Stimulated activated naive CD8-positive, alpha-beta T cell treated with anti-CD3 and anti-CD28 coated beads, Interleukin-15, Interleukin-2, amounts not matched to agents 100 ng/mL and 50 ng/mL, for 24 hours (primary cell): ENCODE measurements at regions not wholly inside any gene's neighbourhood (a gene's known extent, or its start where the extent isn't known, plus 50 kb on each side); places are given as distances from the start of the nearest gene placed in this dataset.

Experiments
- H3K27ac Mint-ChIP-seq: one replicate; pipeline ENCODE4 v1.8.0; 2021; ENCODE audit warnings: mild to moderate bottlenecking, mixed read lengths
- H3K27me3 Mint-ChIP-seq: one replicate; pipeline ENCODE4 v1.8.0; 2021; ENCODE audit warnings: mixed read lengths
- H3K36me3 Mint-ChIP-seq: one replicate; pipeline ENCODE4 v1.8.0; 2021; ENCODE audit warnings: low read depth, mixed read lengths
- H3K4me1 Mint-ChIP-seq: one replicate; pipeline ENCODE4 v1.8.0; 2021; ENCODE audit warnings: low read depth, mixed read lengths
- H3K4me3 Mint-ChIP-seq: one replicate; pipeline ENCODE4 v1.8.0; 2021; ENCODE audit warnings: mild to moderate bottlenecking, mixed read lengths
- H3K9me3 Mint-ChIP-seq: one replicate; pipeline ENCODE4 v1.8.0; 2021; ENCODE audit warnings: mixed read lengths

DNA sequence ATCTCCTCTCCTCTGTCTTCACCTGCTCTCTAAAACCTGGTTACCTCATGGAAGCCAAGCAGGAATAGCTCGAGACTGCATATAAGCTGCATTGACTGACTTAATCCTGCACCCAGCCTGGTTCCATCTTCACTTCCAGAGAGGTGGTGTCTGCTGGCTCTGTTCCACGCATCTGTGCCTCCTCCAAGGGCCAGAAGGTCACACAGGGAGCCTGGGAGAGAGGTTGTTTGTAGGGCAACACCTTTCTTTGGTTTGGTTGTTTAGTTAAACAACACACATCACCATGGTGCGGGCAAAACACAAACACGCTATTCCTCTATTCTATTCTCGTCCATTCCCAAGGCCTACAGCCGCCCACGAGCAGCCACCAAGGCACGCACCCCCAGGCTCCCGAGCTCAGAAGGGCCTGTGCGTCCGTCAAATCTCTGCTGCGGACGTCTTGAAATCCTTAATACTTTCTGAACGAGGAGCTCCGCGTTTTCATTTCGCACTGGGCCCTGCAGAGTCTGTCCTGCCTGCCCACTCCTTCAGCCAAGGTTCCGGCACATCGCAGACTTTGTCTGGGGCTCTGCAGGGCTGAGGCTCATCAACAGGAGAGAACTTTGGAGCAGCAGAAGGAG, 116.2 kb downstream of the RIPK4 start:
- Mint-ChIP-seq H3K27ac (no peak overlapping the region), H3K27me3 (peaks cover 10% of the 10 kb centered on the region), H3K9me3 (no peaks in the 10 kb centered on the region), H3K4me3 (no peak overlapping the region), H3K4me1 (no peaks in the 10 kb centered on the region), H3K36me3 (no peaks in the 10 kb centered on the region)

DNA sequence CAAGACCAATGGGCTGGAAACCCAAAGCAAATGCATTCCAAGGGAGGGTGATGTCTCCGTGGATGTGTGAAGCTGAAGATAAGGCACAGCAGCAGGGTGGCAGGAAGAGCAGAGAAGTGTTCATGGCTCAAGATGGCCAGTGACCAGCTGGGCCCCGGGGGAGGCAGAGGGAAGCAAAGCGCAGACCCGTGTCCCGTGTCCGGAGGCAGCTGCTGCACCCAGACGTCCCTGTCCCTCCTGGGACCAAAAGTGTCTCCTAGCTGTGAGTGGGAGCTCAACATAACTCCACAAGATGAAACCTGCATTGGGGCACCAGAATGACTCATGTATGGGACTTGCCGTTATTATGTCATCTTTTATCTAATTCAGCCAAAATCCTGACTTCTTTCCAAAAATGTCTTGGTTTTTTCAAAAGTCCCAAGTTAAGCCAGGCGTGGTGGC, 118.2 kb downstream of the RIPK4 start:
- H3K9me3 Mint-ChIP-seq = no peaks in the 10 kb centered on the region
- peaks cover 16% of the 10 kb centered on the region for H3K27me3 Mint-ChIP-seq
- H3K4me3 Mint-ChIP-seq = no peak overlapping the region
- H3K27ac Mint-ChIP-seq = no peak overlapping the region
- H3K36me3 Mint-ChIP-seq = no peaks in the 10 kb centered on the region
- no peaks in the 10 kb centered on the region for H3K4me1 Mint-ChIP-seq

DNA sequence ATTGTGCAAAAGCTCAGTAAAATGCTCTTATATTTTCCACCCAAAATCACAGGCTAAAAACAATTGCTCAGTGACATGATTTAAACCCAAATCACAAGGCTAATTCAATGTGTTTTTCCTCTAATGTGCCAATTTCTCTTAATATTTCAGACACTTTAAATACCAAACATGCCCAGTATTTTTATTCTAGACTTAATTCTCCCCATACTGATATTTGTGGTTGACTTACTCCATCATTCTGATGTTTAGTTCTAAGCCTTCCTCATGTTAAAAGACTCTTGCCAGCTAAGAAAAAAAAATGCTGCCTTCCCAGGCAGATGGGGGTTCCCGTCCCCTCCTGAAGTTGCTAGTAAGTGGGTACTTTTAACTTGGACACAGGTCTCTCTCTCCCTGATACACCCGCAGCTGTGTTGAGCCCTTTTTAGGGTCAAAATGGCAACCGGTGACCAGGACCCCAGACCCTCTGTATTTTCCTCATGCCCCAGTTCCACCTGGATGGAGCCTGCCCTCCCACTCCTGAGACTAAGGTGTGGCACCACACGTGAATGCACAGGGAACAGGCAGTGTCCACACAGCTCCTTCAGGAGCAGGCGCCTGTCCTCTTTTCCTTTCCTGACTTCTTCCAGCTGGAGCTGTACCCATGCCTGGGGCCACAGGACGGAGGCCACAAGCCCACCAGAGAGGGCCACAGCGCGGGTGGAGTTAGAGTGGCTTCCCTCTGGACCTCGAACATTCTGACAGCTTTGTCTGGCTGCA, 118.9 kb downstream of the RIPK4 start:
- Mint-ChIP-seq H3K27ac (no peak overlapping the region), H3K36me3 (no peaks in the 10 kb centered on the region), H3K27me3 (peaks cover 22% of the 10 kb centered on the region), H3K9me3 (no peaks in the 10 kb centered on the region), H3K4me3 (no peak overlapping the region), H3K4me1 (no peaks in the 10 kb centered on the region)

DNA sequence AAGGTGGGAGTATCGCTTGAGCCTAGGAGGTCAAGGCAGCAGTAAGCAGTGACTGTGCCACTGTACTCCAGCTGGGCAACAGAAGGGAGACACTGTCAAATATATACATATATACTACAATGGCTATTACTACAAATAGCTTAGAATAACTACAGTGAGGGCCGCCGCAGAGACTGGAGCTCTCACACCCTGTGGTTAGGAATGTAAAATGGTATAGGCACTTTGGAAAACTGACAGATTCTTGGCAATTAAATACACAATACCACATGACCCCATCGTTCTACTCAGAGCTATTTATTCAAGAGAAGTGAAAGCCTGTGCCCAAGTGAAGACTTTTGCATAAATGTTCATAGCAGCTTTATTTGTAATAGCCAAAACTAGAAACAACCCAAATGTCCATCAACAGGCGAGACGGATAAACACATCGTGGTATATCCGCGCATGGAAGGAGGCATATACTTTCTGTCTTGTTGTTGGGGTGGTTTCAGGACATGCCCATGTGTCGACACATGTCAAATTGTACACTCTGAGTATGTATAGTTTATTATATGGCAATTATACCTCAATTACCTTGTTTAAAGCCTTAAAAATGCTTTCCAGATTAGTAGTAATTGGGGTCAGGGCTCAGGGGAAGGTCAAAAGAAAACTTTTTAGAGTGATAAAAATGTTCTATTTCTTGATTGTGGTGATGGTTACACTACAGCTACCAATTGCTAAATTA, 123.4 kb downstream of the RIPK4 start:
- Mint-ChIP-seq H3K4me1 (peaks cover 10% of the 10 kb centered on the region), H3K9me3 (no peaks in the 10 kb centered on the region), H3K27me3 (peaks cover 46% of the 10 kb centered on the region), H3K36me3 (no peaks in the 10 kb centered on the region), H3K4me3 (no peak overlapping the region), H3K27ac (no peak overlapping the region)

DNA sequence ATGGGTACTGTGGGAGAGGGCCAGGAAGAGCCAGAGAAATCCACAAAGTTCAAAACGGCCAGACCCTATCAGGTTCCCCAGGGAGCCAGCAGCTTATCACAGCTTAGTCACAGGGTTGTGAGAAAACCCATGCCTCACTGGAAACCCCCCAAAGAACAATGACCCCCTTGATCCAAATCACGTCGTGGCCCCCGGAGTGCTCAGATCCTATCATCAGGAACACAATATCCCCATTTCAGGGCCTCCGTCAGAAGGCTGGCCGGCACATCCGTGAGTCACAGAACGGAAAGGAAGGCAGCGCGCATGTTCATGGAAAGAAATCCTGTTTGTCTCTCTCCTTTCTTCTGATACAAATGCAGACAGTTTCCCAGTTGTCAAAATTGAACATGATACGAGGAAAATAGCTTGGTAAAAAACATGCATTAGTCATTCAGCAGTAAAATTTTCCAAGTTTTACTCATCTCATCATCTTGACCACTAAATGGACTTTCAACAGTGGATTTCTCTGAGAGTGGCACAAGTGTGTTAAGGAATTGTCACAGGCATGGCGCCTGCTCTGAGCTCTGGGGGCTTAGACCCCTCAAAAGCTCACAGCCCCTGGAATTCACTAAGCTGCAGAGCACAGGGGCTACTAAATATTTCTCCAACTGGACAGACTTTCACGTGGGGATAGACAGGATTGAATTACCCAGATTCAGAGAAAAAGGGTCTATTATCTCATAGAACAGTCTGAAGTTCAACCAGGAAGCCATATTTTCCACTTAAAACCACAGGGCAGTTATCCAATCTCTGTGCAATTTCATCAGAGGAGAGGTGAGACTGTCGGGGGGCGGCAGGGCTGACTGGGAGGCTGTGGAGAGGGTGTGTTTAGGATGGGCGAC, 124.8 kb downstream of the RIPK4 start:
- H3K9me3 Mint-ChIP-seq = no peaks in the 10 kb centered on the region
- peaks cover 42% of the 10 kb centered on the region for H3K27me3 Mint-ChIP-seq
- no peak overlapping the region for H3K4me3 Mint-ChIP-seq
- no peaks in the 10 kb centered on the region for H3K36me3 Mint-ChIP-seq
- H3K4me1 Mint-ChIP-seq = peaks cover 10% of the 10 kb centered on the region
- H3K27ac Mint-ChIP-seq = peak overlapping the region; percentile 2

DNA sequence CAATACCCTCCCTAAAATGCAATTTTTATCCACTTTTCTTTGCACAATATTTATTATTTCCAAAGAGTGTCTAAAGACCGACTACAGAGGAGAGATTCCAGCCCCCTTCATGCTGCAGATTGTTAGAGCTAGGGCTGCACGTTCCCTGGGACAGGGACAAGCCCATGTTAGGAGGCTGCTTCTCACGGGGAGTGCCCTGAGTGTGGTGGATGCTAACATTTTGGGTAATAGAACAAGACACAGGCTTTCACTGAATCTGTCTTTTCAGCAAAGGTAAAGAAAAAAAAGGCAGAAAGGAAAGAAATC, 125.4 kb downstream of the RIPK4 start:
- Mint-ChIP-seq H3K4me1 (peaks cover 10% of the 10 kb centered on the region), H3K4me3 (no peak overlapping the region), H3K27me3 (peaks cover 42% of the 10 kb centered on the region), H3K27ac (no peak overlapping the region), H3K36me3 (no peaks in the 10 kb centered on the region), H3K9me3 (no peaks in the 10 kb centered on the region)

DNA sequence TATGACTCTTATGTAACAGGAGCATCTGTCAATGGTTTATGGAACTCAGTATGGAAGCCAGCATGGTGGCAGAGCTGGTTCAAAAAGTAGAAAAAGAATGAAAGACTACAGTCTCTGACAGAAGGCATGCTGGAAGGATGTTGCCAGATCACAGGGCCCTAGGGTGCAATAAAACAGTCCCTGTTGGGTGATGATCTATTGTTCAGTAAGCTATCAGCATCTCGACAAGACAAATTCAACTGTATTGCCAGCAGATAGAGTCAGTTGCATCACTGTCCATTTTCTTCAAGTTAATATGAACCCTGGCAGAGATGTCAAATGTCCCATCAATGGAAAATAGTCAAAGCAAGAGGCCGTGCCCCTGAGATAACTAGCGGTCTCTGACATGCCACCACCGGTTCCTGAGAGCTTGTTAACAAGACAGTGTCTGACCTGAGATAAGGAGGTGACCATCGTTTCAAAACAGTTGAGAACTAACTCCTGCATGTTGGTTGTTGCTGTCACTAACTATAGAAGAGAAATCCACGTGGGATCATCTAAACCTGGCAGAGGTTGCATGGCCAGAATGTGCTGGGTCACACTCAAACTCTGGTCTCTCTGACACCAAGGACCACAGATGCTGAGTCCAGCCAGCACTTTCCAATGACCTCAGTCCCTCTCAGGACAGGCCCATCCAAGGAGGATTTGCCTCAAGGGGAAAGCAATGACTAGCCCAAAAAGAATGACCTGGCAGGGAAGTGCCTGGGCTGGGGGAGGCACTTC, 125.9 kb downstream of the RIPK4 start:
- peaks cover 43% of the 10 kb centered on the region for H3K27me3 Mint-ChIP-seq
- H3K4me1 Mint-ChIP-seq = peaks cover 10% of the 10 kb centered on the region
- peaks cover under 1% of the 10 kb centered on the region for H3K9me3 Mint-ChIP-seq
- no peak overlapping the region for H3K27ac Mint-ChIP-seq
- no peaks in the 10 kb centered on the region for H3K36me3 Mint-ChIP-seq
- no peak overlapping the region for H3K4me3 Mint-ChIP-seq

DNA sequence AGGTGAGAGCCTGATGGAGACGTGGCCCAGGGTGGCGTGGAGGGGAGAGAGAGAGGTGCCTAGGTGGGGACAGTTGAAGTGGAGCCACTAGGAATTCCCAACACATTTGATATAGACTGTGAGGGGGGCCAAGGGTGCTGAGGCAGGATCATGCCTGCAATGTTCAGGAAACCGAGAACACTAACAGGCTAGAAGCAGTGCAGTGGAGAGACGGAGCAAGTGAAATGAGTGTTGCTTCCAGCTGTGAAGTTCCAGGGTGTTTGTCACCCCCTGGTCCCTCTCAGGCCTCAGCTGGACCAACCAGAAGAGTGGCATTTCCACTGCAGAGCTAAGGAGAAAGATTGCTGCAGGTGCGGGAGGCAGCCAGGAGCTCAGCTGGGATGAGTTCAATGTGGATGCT, 127.1 kb downstream of the RIPK4 start:
- no peaks in the 10 kb centered on the region for H3K36me3 Mint-ChIP-seq
- H3K9me3 Mint-ChIP-seq = peaks cover 3% of the 10 kb centered on the region
- no peak overlapping the region for H3K27ac Mint-ChIP-seq
- peaks cover 48% of the 10 kb centered on the region for H3K27me3 Mint-ChIP-seq
- H3K4me1 Mint-ChIP-seq = peaks cover 10% of the 10 kb centered on the region
- no peak overlapping the region for H3K4me3 Mint-ChIP-seq

DNA sequence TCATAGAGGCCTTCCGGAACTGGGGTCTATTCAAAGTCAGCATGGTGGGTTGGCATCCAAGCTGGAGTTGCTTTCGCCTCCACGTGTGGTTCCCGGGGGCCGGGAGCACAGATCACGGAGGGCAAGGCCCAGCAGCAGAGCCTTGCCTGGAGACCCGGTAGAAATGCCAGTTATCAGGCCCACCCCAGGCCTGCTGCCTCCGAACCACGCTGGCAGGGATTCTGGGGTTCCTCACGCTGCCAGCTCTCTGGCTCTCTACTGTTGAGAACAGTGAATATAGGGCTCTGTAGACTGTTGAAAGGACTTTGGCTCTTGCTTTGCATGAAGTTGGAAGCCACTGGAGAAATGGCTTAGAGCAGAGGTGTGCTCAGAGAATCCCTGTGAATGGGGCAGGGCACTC, 127.5 kb downstream of the RIPK4 start:
- Mint-ChIP-seq H3K36me3 (no peaks in the 10 kb centered on the region), H3K9me3 (peaks cover 3% of the 10 kb centered on the region), H3K27me3 (peaks cover 46% of the 10 kb centered on the region), H3K27ac (no peak overlapping the region), H3K4me3 (no peak overlapping the region), H3K4me1 (peaks cover 10% of the 10 kb centered on the region)

DNA sequence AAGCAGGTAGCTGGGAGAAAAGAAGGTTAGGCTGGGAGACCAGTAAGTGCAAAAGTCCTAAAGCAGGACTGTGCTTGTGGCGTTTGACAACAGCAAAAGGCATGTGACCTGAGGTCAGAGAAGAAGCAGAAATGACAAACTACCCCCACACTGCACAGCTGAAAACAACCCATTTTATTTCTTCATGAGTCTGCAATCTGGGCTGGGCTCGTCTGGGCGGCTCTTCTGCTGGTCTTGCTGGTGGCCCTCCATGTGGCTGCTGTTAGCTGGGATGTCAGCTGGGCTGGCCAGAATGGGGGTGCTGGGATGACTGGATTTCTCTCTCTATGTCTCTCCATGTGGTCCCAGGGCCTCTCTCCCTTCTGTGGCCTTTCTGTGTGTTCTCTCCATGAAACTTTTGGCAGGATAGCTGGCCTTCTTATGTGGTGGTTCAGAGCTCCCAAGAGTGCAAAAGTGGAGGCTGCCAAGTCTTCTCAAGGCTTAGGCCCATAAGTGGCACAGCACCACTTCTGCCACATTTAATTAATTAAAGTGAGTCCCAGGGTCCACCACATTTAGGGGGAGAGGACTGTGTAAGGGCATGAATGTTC, 128.6 kb downstream of the RIPK4 start:
- peaks cover 44% of the 10 kb centered on the region for H3K27me3 Mint-ChIP-seq
- H3K9me3 Mint-ChIP-seq = peaks cover 3% of the 10 kb centered on the region
- peaks cover 10% of the 10 kb centered on the region for H3K4me1 Mint-ChIP-seq
- H3K27ac Mint-ChIP-seq = no peak overlapping the region
- H3K36me3 Mint-ChIP-seq = no peaks in the 10 kb centered on the region
- H3K4me3 Mint-ChIP-seq = no peak overlapping the region

DNA sequence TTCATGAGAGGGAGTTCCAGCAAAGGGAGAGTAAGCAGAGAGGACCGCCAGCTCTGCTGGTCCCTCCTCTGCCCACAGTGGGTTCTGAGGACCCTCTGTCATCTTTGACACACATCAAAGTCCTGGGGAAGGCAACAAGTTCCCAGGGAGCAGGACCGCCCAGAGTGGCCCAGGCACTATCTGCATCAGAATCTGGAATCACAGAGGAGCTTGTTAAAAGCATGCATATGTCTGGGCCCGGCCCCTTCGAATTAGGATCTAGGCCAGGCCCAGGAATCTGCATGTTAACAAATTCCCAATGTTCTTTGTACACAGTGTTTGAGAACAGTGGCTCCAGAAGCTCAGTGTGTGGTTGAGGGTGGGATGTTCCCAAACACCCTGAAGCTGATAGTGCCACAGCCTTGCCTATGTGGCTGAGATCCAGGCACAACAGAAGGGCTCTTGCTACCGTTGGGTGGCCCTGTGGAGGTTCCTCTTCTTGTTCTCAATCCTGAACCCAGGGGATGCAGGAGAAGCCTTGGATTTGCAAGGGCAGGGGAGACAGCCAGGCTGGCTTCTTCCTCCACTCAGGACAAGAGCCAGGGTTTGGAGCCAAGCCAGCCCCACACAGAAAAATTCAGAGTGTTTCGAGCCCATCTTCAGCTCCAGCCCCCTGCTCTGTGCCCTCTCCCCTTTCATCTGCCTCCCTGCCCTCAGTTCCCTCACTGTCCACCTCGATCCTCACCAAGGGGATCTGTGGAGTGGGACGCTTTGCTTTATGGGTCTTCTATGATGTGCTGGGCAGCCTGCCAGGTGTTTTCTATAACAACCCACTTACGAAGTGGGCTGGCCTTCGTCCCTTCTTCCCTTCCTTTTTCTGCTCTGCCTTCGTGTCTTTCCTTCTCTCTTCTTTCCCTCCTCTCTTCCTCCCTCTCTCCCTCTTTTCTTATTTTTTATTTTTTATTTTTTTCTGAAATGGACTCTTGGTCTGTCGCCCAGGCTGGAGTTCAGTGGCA, 129.0 kb upstream of the TMPRSS2 start:
- H3K4me1 Mint-ChIP-seq = peaks cover 3% of the 10 kb centered on the region
- H3K36me3 Mint-ChIP-seq = no peaks in the 10 kb centered on the region
- H3K27ac Mint-ChIP-seq = no peak overlapping the region
- peaks cover 3% of the 10 kb centered on the region for H3K9me3 Mint-ChIP-seq
- H3K27me3 Mint-ChIP-seq = peaks cover 33% of the 10 kb centered on the region
- H3K4me3 Mint-ChIP-seq = no peak overlapping the region

DNA sequence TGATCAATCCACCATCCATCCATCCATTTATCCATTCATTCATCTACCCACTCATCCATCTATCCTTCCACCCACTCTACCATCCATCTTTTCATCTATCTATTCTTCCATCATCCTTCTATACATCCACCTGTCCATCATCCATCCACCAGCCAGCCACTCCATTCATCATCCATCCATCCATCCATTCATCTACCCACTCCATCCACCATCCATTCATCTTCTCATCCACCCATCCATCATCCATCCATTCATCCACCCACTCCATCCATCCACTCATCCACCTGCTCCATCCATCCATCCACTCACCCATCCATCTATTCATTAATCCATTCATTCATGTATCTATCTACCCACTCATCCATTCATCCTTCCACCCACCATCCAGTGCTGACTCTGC, 127.9 kb upstream of the TMPRSS2 start:
- no peak overlapping the region for H3K27ac Mint-ChIP-seq
- H3K27me3 Mint-ChIP-seq = peaks cover 22% of the 10 kb centered on the region
- H3K4me1 Mint-ChIP-seq = no peaks in the 10 kb centered on the region
- H3K9me3 Mint-ChIP-seq = peaks cover 3% of the 10 kb centered on the region
- no peaks in the 10 kb centered on the region for H3K36me3 Mint-ChIP-seq
- H3K4me3 Mint-ChIP-seq = no peak overlapping the region

DNA sequence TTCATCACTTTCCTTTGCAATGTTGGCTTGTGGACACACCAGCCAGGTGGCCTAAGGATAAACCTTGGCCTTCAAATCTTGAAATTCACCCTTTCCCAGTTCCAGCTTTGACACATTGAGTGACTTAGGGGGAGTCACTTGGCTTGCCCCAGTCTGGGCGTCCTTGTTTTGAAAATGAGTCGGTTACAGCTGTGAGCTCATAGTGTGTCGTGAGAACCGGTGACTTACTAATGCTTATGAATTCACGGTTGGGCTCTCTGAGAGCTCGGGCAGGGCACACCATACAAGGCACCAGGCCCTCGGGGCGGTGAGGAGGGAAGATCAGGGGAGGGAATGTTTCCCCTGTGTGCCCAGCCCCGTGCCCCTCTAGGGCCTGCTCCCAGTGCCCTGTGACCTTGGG, 126.9 kb upstream of the TMPRSS2 start:
- peaks cover 14% of the 10 kb centered on the region for H3K27me3 Mint-ChIP-seq
- H3K9me3 Mint-ChIP-seq = peaks cover 3% of the 10 kb centered on the region
- no peaks in the 10 kb centered on the region for H3K4me1 Mint-ChIP-seq
- H3K4me3 Mint-ChIP-seq = no peak overlapping the region
- no peaks in the 10 kb centered on the region for H3K36me3 Mint-ChIP-seq
- H3K27ac Mint-ChIP-seq = no peak overlapping the region
